IMR-90 (cell line): ENCODE measurements at regions not wholly inside any gene's neighbourhood (a gene's known extent, or its start where the extent isn't known, plus 50 kb on each side); places are given as distances from the start of the nearest gene placed in this dataset.

Source experiments
- ATAC-seq: fragments of 200-7000 bp; cut with Tn5 transposase; 2 replicates; pipeline ENCODE4 v1.9.1; 2020; ENCODE audit warnings: low read depth, mild to moderate bottlenecking, moderate library complexity
- BruUV-seq: library from RNA; stranded (reverse); fragments of 400-500 nt; replicated peaks from 2 replicates; lab custom pipeline; 2021; lab: Mats Ljungman, UMichigan
- CTCF ChIA-PET: fragments of 300-600 bp; formaldehyde crosslinking; extraction: SDS; loops from one replicate; lab custom pipeline; 2021; ENCODE audit warnings: antibody characterized with exemption; lab: Yijun Ruan, JAX
- POLR2A ChIA-PET: fragments of 300-600 bp; sonication (Branson Sonifier 250); formaldehyde crosslinking; loops from one replicate; lab custom pipeline; 2022; ENCODE audit warnings: antibody characterized with exemption; ENCODE audit not compliant: unreplicated experiment; lab: Charles Lee
- DNase-seq: peaks from one replicate; pipeline ENCODE4 v3.0.0; 2013
- H2AFZ ChIP-seq: replicated peaks from 2 replicates; pipeline ENCODE3; 2013; ENCODE audit warnings: low read length, mild to moderate bottlenecking; ENCODE audit not compliant: poor library complexity
- H2AK5ac ChIP-seq: 2 replicates; pipeline ENCODE4 v1.6.1; 2013; ENCODE audit warnings: low read depth, low read length, inconsistent platforms
- H2AK9ac ChIP-seq: replicated peaks from 2 replicates; pipeline ENCODE3; 2013; ENCODE audit warnings: mild to moderate bottlenecking, low read depth, low read length, moderate library complexity; ENCODE audit not compliant: poor library complexity
- H2BK120ac ChIP-seq: 2 replicates; pipeline ENCODE4 v1.6.1; 2013; ENCODE audit warnings: low read depth, low read length, inconsistent platforms
- H2BK15ac ChIP-seq: 3 replicates; pipeline ENCODE4 v1.6.1; 2013; ENCODE audit warnings: low read depth, low read length, inconsistent platforms
- H2BK20ac ChIP-seq: 2 replicates; pipeline ENCODE4 v1.6.1; 2013; ENCODE audit warnings: low read depth, mild to moderate bottlenecking, inconsistent platforms, low read length, moderate library complexity
- H2BK5ac ChIP-seq: 2 replicates; pipeline ENCODE4 v1.6.1; 2013; ENCODE audit warnings: mild to moderate bottlenecking, low read depth, low read length, inconsistent platforms; ENCODE audit not compliant: poor library complexity, severe bottlenecking
- H3K14ac ChIP-seq: replicated peaks from 2 replicates; pipeline ENCODE4 v1.6.1; 2013; ENCODE audit warnings: low read depth, low read length, inconsistent platforms
- H3K18ac ChIP-seq: 2 replicates; pipeline ENCODE4 v1.6.1; 2013; ENCODE audit warnings: low read depth, low read length, control low read depth
- H3K23ac ChIP-seq: 2 replicates; pipeline ENCODE4 v1.6.1; 2013; ENCODE audit warnings: low read depth, low read length, inconsistent platforms
- H3K27ac ChIP-seq: 2 replicates; pipeline ENCODE4 v1.5.1; 2013; ENCODE audit warnings: mild to moderate bottlenecking, control low read depth, low read length; ENCODE audit not compliant: insufficient read depth
- H3K27me3 ChIP-seq: 2 replicates; pipeline ENCODE4 v1.6.1; 2013; ENCODE audit warnings: low read length; ENCODE audit not compliant: control insufficient read depth, insufficient read depth
- H3K36me3 ChIP-seq: 2 replicates; pipeline ENCODE4 v1.6.1; 2013; ENCODE audit warnings: low read length, mixed read lengths; ENCODE audit not compliant: control insufficient read depth, insufficient read depth
- H3K4ac ChIP-seq: 2 replicates; pipeline ENCODE4 v1.6.1; 2013; ENCODE audit warnings: low read depth, low read length, inconsistent platforms
- H3K4me1 ChIP-seq: 2 replicates; pipeline ENCODE4 v1.6.1; 2013; ENCODE audit warnings: low read length, mixed read lengths; ENCODE audit not compliant: control insufficient read depth, insufficient read depth
- H3K4me2 ChIP-seq: 2 replicates; pipeline ENCODE4 v1.6.1; 2013; ENCODE audit warnings: low read depth, mild to moderate bottlenecking, control low read depth, low read length, moderate library complexity
- H3K4me3 ChIP-seq: 2 replicates; pipeline ENCODE4 v1.5.1; 2013; ENCODE audit warnings: low read depth, mild to moderate bottlenecking, control low read depth, low read length, moderate library complexity; ENCODE audit not compliant: insufficient read depth
- H3K56ac ChIP-seq: 2 replicates; pipeline ENCODE4 v1.6.1; 2013; ENCODE audit warnings: low read length, inconsistent platforms; ENCODE audit not compliant: insufficient read depth; ENCODE audit errors: extremely low read depth
- H3K79me1 ChIP-seq, 2 experiments: 2 replicates each; pipeline ENCODE4 v1.6.1; 2013; ENCODE audit warnings: low read length in 2 of 2, inconsistent platforms in 1 of 2, low read depth in 1 of 2
- H3K9ac ChIP-seq: 2 replicates; pipeline ENCODE4 v1.6.1; 2013; ENCODE audit warnings: low read depth, low read length, control low read depth
- H3K9me1 ChIP-seq: 2 replicates; pipeline ENCODE4 v1.6.1; 2013; ENCODE audit warnings: low read length, inconsistent platforms; ENCODE audit not compliant: insufficient read depth
- H3K9me3 ChIP-seq: 2 replicates; pipeline ENCODE4 v1.6.1; 2013; ENCODE audit warnings: low read length; ENCODE audit not compliant: control insufficient read depth, insufficient read depth
- H4K20me1 ChIP-seq: 2 replicates; pipeline ENCODE4 v1.6.1; 2013; ENCODE audit warnings: low read length, inconsistent platforms; ENCODE audit not compliant: insufficient read depth
- H4K5ac ChIP-seq: 2 replicates; pipeline ENCODE4 v1.6.1; 2013; ENCODE audit warnings: mild to moderate bottlenecking, low read depth, low read length, control low read depth
- H4K8ac ChIP-seq, 2 experiments: 2 replicates each; pipeline ENCODE4 v1.6.1; 2013; ENCODE audit warnings: low read depth in 2 of 2, low read length in 2 of 2, control low read depth in 1 of 2, inconsistent platforms in 1 of 2
- H4K91ac ChIP-seq: 2 replicates; pipeline ENCODE4 v1.6.1; 2013; ENCODE audit warnings: low read depth, low read length, inconsistent platforms; ENCODE audit not compliant: insufficient read depth
- POLR2A ChIP-seq: IDR thresholded peaks from 2 replicates; pipeline ENCODE4 v1.6.1; 2012; ENCODE audit warnings: mild to moderate bottlenecking, low read depth, low read length
- WGBS, 2 experiments: methylation state at CpG; one replicate each; pipeline versions ENCODE4 v1.1.5 to v1.1.7; 2013; ENCODE audit warnings: missing lambda C conversion rate in 2 of 2; ENCODE audit not compliant: insufficient read length in 1 of 2; ENCODE audit errors: extremely low coverage in 2 of 2; 5-methylcytosine and 5-hydroxymethylcytosine counted together
- dilution Hi-C: fragments of 300-500 bp; cut with HindIII; formaldehyde crosslinking; loops from one replicate; pipeline ENCODE4 v1.14.3; 2018; ENCODE audit warnings: low sequenced_read_pairs; ENCODE audit not compliant: unreplicated experiment
- in situ Hi-C: fragments of 300-500 bp; cut with MboI; formaldehyde crosslinking; loops from 3 replicates; pipeline ENCODE4 v1.14.3; 2019; ENCODE audit warnings: low sequenced_read_pairs, inconsistent platforms, mixed read lengths
- intact Hi-C: fragments of 100-400 bp; cut with micrococcal nuclease; formaldehyde crosslinking; loops from 2 replicates; pipeline ENCODE4 v1.10.0; 2022
- TF ChIP-seq, protein P1 (sequence below): fragments of 150-350 bp; IDR thresholded peaks from 2 replicates; pipeline ENCODE4 v1.6.1; 2016; ENCODE audit warnings: low read depth, mild to moderate bottlenecking, low read length, moderate library complexity, borderline replicate concordance

DNA sequence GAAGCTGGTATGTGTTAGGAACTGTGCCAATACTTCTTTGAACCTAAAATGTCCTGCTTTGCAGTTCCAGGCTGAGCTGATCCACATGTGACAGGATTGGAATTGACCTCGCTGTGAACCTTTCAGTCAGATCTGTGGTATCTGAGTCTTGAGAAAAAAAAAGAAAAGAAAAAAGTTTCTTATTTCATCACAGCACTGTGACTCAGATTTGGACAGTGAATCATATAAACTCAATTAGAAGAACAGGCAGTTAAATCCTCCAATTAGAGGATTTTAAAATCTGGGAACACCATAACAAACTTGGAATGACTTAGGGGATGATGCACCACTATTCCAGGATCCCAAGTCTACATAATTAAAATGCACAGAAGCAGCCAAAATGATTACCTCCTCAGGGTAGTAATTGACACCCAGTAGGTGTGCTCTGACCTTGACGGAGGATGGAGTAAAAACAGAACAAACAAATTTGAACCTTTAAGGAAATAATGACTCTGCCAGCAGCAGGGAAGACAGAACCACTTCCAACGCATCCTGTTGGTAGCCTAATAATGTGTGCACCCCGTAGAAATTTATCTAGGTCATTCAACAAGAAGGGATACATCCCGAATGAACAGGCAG, 57.8 kb upstream of the RAI14 start (continued):
- no peak for TF ChIP-seq POLR2A

DNA sequence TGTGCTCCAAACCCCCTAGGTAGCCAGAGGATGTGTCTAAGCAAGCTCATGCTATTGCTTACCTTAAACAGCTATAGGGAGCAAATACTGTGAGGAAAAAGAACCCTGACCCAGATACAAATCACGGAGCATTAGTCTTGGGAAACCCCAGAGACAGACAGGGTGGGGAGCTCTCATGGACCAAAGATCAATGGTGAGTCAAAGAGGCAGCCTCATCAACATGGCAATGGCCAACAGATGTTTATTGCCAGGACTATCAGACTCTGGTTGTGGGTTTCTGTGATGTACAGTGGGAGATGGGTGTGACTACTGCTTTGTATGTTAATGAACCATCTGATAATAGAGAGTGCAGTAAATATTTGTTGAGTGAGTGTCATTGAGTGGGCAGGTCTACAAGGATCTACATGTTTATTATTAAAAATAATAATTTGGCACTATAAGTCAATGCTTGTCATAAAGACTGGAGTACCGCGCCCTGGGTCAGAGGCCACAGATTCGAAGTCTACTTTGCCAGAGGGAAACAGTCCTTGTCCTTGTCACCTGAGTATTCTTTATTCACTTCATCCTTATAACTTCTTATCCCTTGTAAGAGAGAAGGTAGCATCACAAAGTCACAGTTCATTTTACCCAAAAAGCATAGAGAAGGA, 56.5 kb upstream of the RAI14 start:
- Histone ChIP-seq H2AK9ac (no peak overlapping the region), H2BK5ac (peak overlapping the region; percentile 98), H3K56ac (no peak overlapping the region), H3K18ac (peak overlapping the region; percentile 92), H3K4me3 (no peak overlapping the region), H3K4me1 (peaks cover 14% of the 10 kb centered on the region), H3K36me3 (no peaks in the 10 kb centered on the region), H4K5ac (no peak overlapping the region; the same call in 1 of the 2 replicates), H3K14ac (peak overlapping the region; percentile 1), H3K4me2 (no peak overlapping the region), H2AK5ac (peak overlapping the region; percentile 50), H2BK20ac (peak overlapping the region; percentile 96), H2AFZ (no peak overlapping the region), H2BK120ac (peak overlapping the region; percentile 96), H3K4ac (peak overlapping the region; percentile 82), H3K27me3 (no peaks in the 10 kb centered on the region), H4K8ac (peak overlapping the region; percentile 65 to 88; a peak in 3 of 4 replicates), H3K9me3 (no peaks in the 10 kb centered on the region), H3K27ac (0 out of 2 replicates have a peak overlapping the region, but pooled peaks have one; percentile 22), H3K9me1 (peaks cover 9% of the 10 kb centered on the region), H3K9ac (no peak overlapping the region), H3K79me1 (peaks cover 9 to 27% of the 10 kb centered on the region in 2 experiments; a peak in 3 of 4 replicates), H4K20me1 (no peaks in the 10 kb centered on the region), H3K23ac (peak overlapping the region; percentile 28; the same call in 1 of the 2 replicates), H4K91ac (peak overlapping the region; percentile 18), H2BK15ac (peak overlapping the region; percentile 98)
- ChIA-PET CTCF (no interaction called here), POLR2A (no interaction called here)
- intact Hi-C loops, result no loop called here
- no TSS peak for BruUV-seq
- WGBS, 2 experiments, result no CpG with 5 or more reads among the region's 4 CpGs
- no peak for ATAC-seq
- no peak for DNase-seq
- in situ Hi-C loops, result no loop called here
- TF ChIP-seq, protein P1, sequence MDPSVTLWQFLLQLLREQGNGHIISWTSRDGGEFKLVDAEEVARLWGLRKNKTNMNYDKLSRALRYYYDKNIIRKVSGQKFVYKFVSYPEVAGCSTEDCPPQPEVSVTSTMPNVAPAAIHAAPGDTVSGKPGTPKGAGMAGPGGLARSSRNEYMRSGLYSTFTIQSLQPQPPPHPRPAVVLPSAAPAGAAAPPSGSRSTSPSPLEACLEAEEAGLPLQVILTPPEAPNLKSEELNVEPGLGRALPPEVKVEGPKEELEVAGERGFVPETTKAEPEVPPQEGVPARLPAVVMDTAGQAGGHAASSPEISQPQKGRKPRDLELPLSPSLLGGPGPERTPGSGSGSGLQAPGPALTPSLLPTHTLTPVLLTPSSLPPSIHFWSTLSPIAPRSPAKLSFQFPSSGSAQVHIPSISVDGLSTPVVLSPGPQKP, result no peak
- dilution Hi-C loops, result no loop called here
